Smooth muscle cell (in vitro differentiated cells): ENCODE measurements at regions not wholly inside any gene's neighbourhood (a gene's known extent, or its start where the extent isn't known, plus 50 kb on each side); places are given as distances from the start of the nearest gene placed in this dataset.

Source experiments
- DNase-seq: peaks from one replicate; lab custom pipeline; 2025; ENCODE audit not compliant: unreplicated experiment; lab: John Stamatoyannopoulos, UW
- H2AFZ ChIP-seq: fragments of 200-600 bp; sonication (generic); 2 replicates; pipeline ENCODE4 v1.6.0; 2016; ENCODE audit warnings: antibody characterized with exemption, low read depth, mild to moderate bottlenecking
- H3F3A ChIP-seq: fragments of 200-600 bp; sonication (generic); 2 replicates; pipeline ENCODE4 v1.6.0; 2017; ENCODE audit warnings: antibody characterized with exemption, low read depth
- H3K27ac ChIP-seq: fragments of 200-600 bp; sonication (generic); 2 replicates; pipeline ENCODE4 v1.5.1; 2016; ENCODE audit warnings: low read depth, mild to moderate bottlenecking
- H3K27me3 ChIP-seq: fragments of 200-600 bp; sonication (generic); 2 replicates; pipeline ENCODE4 v1.6.1; 2016; ENCODE audit warnings: low read depth, mild to moderate bottlenecking
- H3K36me3 ChIP-seq: fragments of 200-600 bp; sonication (generic); 2 replicates; pipeline ENCODE4 v1.5.1; 2016; ENCODE audit warnings: low read depth
- H3K4me1 ChIP-seq: fragments of 200-600 bp; sonication (generic); 2 replicates; pipeline ENCODE4 v1.5.1; 2016; ENCODE audit warnings: low read depth
- H3K4me2 ChIP-seq: fragments of 200-600 bp; sonication (generic); 2 replicates; pipeline ENCODE4 v1.6.0; 2016; ENCODE audit warnings: mild to moderate bottlenecking
- H3K4me3 ChIP-seq: fragments of 200-600 bp; sonication (generic); 2 replicates; pipeline ENCODE4 v1.5.1; 2016; ENCODE audit warnings: mild to moderate bottlenecking
- H3K79me2 ChIP-seq: fragments of 200-600 bp; sonication (generic); 2 replicates; pipeline ENCODE4 v1.6.0; 2016; ENCODE audit warnings: low read depth, mild to moderate bottlenecking
- H3K9ac ChIP-seq: fragments of 200-600 bp; sonication (generic); 2 replicates; pipeline ENCODE4 v1.6.0; 2016; ENCODE audit warnings: low read depth
- H3K9me3 ChIP-seq: fragments of 200-600 bp; sonication (generic); replicated peaks from 2 replicates; pipeline ENCODE4 v1.5.1; 2016; ENCODE audit warnings: low read depth
- H4K20me1 ChIP-seq: fragments of 200-600 bp; sonication (generic); 2 replicates; pipeline ENCODE4 v1.6.0; 2016; ENCODE audit warnings: low read depth
- WGBS: methylation state at CpG from one replicate; pipeline ENCODE4 v1.1.7; 2016; ENCODE audit warnings: low lambda C conversion rate; 5-methylcytosine and 5-hydroxymethylcytosine counted together
- TF ChIP-seq, protein P1 (sequence below): fragments of 200-600 bp; sonication (generic); IDR thresholded peaks from 2 replicates; pipeline ENCODE4 v1.5.1; 2017; ENCODE audit warnings: borderline replicate concordance, mild to moderate bottlenecking, antibody characterized with exemption; ENCODE audit not compliant: insufficient read depth, poor library complexity, severe bottlenecking

DNA sequence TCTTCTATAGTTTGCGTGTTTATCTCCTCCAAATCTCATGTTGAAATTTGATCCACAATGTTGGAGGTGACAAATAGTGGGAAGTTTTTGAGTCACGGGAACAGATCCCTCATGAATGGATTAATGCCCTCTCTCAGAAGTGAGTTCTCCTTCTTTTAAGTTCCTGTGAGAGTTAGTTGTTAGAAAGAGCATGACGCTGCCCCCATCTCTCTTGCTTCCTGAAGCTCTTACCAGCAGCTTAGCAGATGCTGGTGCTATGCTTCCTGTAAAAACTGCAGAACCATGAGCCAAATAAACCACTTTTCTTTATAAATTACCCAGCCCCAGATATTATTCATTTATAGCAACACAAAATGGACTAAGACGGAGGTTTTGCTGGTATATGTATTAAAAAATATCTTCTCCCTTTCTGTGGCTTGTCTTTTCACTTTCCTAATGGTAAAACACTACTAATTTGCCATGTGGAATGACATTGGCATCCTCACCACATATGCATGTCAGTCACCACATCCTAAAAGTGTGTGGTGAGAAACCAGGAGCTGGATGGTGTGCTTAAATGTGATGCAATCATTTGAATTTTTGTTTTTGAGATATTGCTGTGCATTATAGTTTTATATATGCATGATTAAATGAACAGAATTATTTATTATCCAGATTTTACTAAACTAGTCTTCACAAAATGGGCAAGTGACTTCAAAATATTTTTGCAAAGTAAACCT, 449.3 kb downstream of the ADAMTS20 start:
- no peak overlapping the region for H3K4me3 ChIP-seq
- H3F3A ChIP-seq: peaks cover 16% of the 10 kb centered on the region
- H3K4me2 ChIP-seq: peak overlapping the region; percentile 14
- H3K36me3 ChIP-seq: no peaks in the 10 kb centered on the region
- WGBS: 44% methylated on average over 4 of the region's 4 CpGs
- H4K20me1 ChIP-seq: no peaks in the 10 kb centered on the region
- TF ChIP-seq, protein P1, sequence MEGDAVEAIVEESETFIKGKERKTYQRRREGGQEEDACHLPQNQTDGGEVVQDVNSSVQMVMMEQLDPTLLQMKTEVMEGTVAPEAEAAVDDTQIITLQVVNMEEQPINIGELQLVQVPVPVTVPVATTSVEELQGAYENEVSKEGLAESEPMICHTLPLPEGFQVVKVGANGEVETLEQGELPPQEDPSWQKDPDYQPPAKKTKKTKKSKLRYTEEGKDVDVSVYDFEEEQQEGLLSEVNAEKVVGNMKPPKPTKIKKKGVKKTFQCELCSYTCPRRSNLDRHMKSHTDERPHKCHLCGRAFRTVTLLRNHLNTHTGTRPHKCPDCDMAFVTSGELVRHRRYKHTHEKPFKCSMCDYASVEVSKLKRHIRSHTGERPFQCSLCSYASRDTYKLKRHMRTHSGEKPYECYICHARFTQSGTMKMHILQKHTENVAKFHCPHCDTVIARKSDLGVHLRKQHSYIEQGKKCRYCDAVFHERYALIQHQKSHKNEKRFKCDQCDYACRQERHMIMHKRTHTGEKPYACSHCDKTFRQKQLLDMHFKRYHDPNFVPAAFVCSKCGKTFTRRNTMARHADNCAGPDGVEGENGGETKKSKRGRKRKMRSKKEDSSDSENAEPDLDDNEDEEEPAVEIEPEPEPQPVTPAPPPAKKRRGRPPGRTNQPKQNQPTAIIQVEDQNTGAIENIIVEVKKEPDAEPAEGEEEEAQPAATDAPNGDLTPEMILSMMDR: no peak
- peak overlapping the region; percentile 62 for H2AFZ ChIP-seq
- no peak for DNase-seq
- peaks cover 55% of the 10 kb centered on the region for H3K4me1 ChIP-seq
- H3K27me3 ChIP-seq: no peaks in the 10 kb centered on the region
- no peaks in the 10 kb centered on the region for H3K9me3 ChIP-seq
- no peaks in the 10 kb centered on the region for H3K79me2 ChIP-seq
- no peak overlapping the region for H3K9ac ChIP-seq
- peak overlapping the region; percentile 74 for H3K27ac ChIP-seq

DNA sequence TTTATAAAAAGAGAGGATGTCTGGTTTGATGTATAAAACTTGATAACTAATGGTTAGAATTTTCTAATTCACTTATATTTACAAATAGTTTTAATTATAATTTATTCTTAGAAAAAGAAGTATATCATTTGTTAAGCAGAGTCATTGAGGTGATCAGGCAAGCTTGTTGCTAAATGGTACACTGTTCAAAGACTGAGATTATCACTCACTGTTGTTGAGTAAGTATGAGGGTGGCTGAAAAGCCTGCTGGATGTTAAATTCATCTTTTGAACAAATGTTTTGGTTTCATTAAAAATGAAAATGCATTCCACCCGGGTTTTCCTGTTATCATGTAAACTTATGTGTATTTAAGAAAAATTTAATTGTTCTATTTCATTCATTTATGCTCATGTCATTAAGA, 451.8 kb downstream of the ADAMTS20 start:
- H3K9ac ChIP-seq: peak overlapping the region; percentile 3
- peaks cover 38% of the 10 kb centered on the region for H3K4me1 ChIP-seq
- H3K27me3 ChIP-seq: no peaks in the 10 kb centered on the region
- H3K9me3 ChIP-seq: no peaks in the 10 kb centered on the region
- TF ChIP-seq, protein P1: no peak
- H3K4me2 ChIP-seq: peak overlapping the region; percentile 52
- H3K27ac ChIP-seq: peak overlapping the region; percentile 78
- no peak overlapping the region for H2AFZ ChIP-seq
- H3K4me3 ChIP-seq: no peak overlapping the region
- DNase-seq: no peak
- peaks cover 16% of the 10 kb centered on the region for H3F3A ChIP-seq
- H3K79me2 ChIP-seq: no peaks in the 10 kb centered on the region
- H4K20me1 ChIP-seq: no peaks in the 10 kb centered on the region
- H3K36me3 ChIP-seq: no peaks in the 10 kb centered on the region
- 85% methylated on average over 1 of the region's 1 CpG for WGBS

DNA sequence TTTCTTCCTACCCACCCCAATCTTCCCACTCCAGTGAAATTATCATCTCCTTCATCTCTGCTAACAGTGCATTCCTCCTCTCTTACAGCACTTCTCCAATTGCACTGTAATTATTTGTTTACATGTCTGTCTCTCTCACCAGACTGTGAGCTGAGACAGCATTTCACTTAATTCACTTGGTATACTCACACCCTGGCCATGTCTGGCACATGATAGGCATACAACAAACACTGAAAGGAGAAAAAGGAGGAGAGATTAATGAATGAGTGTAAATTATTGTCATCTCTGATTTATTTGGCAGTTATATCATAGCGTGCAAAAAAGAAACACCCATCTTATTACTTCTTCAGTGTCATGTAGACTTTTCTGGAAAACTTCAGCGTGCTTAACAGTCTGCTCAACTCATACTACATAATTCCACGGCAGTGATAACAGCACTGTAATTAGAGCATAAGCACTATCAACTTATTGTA, 452.3 kb downstream of the ADAMTS20 start:
- H3K9me3 ChIP-seq: no peaks in the 10 kb centered on the region
- peaks cover 33% of the 10 kb centered on the region for H3K4me1 ChIP-seq
- no peak overlapping the region for H3K4me3 ChIP-seq
- no peak for DNase-seq
- TF ChIP-seq, protein P1: no peak
- H3K4me2 ChIP-seq: peak overlapping the region; percentile 52
- H3K27ac ChIP-seq: peak overlapping the region; percentile 78
- H2AFZ ChIP-seq: peak overlapping the region; percentile 45
- H3K36me3 ChIP-seq: no peaks in the 10 kb centered on the region
- peaks cover 16% of the 10 kb centered on the region for H3F3A ChIP-seq
- H3K27me3 ChIP-seq: no peaks in the 10 kb centered on the region
- no peaks in the 10 kb centered on the region for H3K79me2 ChIP-seq
- H3K9ac ChIP-seq: peak overlapping the region; percentile 3
- no peaks in the 10 kb centered on the region for H4K20me1 ChIP-seq
- 13% methylated on average over 3 of the region's 3 CpGs for WGBS
